KMS-11 (cell line): ENCODE measurements at regions not wholly inside any gene's neighbourhood (a gene's known extent, or its start where the extent isn't known, plus 50 kb on each side); places are given as distances from the start of the nearest gene placed in this dataset.
"Not testable (repeated sequence)": the region's sequence is repeated elsewhere in the genome, so short reads cannot be mapped to it uniquely, and the experiment has no call there.

Source experiments
- H2AFZ ChIP-seq: fragments of 200-600 bp; sonication (generic); 2 replicates; pipeline ENCODE4 v1.6.1; 2016; ENCODE audit warnings: antibody characterized with exemption, mixed run types, low read depth
- H3K27ac ChIP-seq: fragments of 200-600 bp; sonication (generic); 2 replicates; pipeline ENCODE4 v1.6.1; 2016; ENCODE audit warnings: mild to moderate bottlenecking, mixed run types
- H3K27me3 ChIP-seq: fragments of 200-600 bp; sonication (generic); 2 replicates; pipeline ENCODE4 v1.6.1; 2017; ENCODE audit warnings: mild to moderate bottlenecking, low read depth, mixed run types, moderate library complexity; ENCODE audit not compliant: insufficient read depth
- H3K36me3 ChIP-seq: fragments of 200-600 bp; sonication (generic); 2 replicates; pipeline ENCODE4 v1.6.1; 2017; ENCODE audit warnings: mild to moderate bottlenecking, mixed run types; ENCODE audit not compliant: insufficient read depth
- H3K4me1 ChIP-seq: fragments of 200-600 bp; sonication (generic); 2 replicates; pipeline ENCODE4 v1.6.1; 2016; ENCODE audit warnings: mild to moderate bottlenecking, low read depth, mixed run types; ENCODE audit not compliant: poor library complexity, severe bottlenecking
- H3K4me2 ChIP-seq: fragments of 200-600 bp; sonication (generic); 2 replicates; pipeline ENCODE4 v1.7.0; 2016; ENCODE audit warnings: mild to moderate bottlenecking, mixed run types
- H3K4me3 ChIP-seq: fragments of 200-600 bp; sonication (generic); IDR thresholded peaks from 2 replicates; pipeline ENCODE4 v1.6.1; 2017; ENCODE audit warnings: low read depth, low read length, mixed read lengths; ENCODE audit not compliant: insufficient read depth
- H3K79me2 ChIP-seq: fragments of 200-600 bp; sonication (generic); 2 replicates; pipeline ENCODE4 v1.6.1; 2016; ENCODE audit warnings: low read depth, mixed run types; ENCODE audit not compliant: insufficient read depth
- H3K9ac ChIP-seq: fragments of 200-600 bp; sonication (generic); 2 replicates; pipeline ENCODE4 v1.6.1; 2016; ENCODE audit warnings: mild to moderate bottlenecking, mixed run types
- H4K20me1 ChIP-seq: fragments of 200-600 bp; sonication (generic); 2 replicates; pipeline ENCODE4 v1.6.1; 2016; ENCODE audit warnings: mild to moderate bottlenecking, mixed run types; ENCODE audit not compliant: insufficient read depth
- CTCF ChIP-seq: fragments of 200-600 bp; sonication (generic); conservative IDR thresholded peaks from 2 replicates; pipeline ENCODE4 v1.6.1; 2017; ENCODE audit warnings: low read depth, mild to moderate bottlenecking, antibody characterized with exemption, low read length, moderate library complexity, mixed read lengths

GRCh38 chr7:97446361-97446760 lies 285.5 kb upstream of the TAC1 start:
- Histone ChIP-seq H3K27me3 (no peaks in the 10 kb centered on the region), H3K27ac (no peak overlapping the region), H2AFZ (no peak overlapping the region), H4K20me1 (no peaks in the 10 kb centered on the region), H3K4me1 (no peaks in the 10 kb centered on the region), H3K36me3 (no peaks in the 10 kb centered on the region), H3K9ac (no peak overlapping the region), H3K4me3 (no peak overlapping the region), H3K4me2 (no peak overlapping the region), H3K79me2 (no peaks in the 10 kb centered on the region)
- no peak for TF ChIP-seq CTCF

GRCh38 chr7:97449448-97449847 lies 282.4 kb upstream of the TAC1 start:
- not testable (repeated sequence) for H3K4me3 ChIP-seq, H2AFZ ChIP-seq, H3K36me3 ChIP-seq, H3K4me1 ChIP-seq, H3K79me2 ChIP-seq, H3K27ac ChIP-seq, H3K9ac ChIP-seq, H4K20me1 ChIP-seq, H3K27me3 ChIP-seq, H3K4me2 ChIP-seq

GRCh38 chr7:97450516-97450915 lies 281.4 kb upstream of the TAC1 start:
- Histone ChIP-seq H3K4me1 (no peaks in the 10 kb centered on the region), H3K79me2 (no peaks in the 10 kb centered on the region), H3K4me2 (no peak overlapping the region), H3K36me3 (no peaks in the 10 kb centered on the region), H4K20me1 (no peaks in the 10 kb centered on the region), H3K27ac (no peak overlapping the region), H2AFZ (no peak overlapping the region), H3K4me3 (no peak overlapping the region), H3K27me3 (no peaks in the 10 kb centered on the region), H3K9ac (no peak overlapping the region)
- TF ChIP-seq CTCF, result no peak

- Histone ChIP-seq H3K27me3 (no peaks in the 10 kb centered on the region), H3K4me2 (no peak overlapping the region), H3K9ac (no peak overlapping the region), H3K36me3 (no peaks in the 10 kb centered on the region), H3K4me3 (no peak overlapping the region), H2AFZ (no peak overlapping the region), H3K27ac (no peak overlapping the region), H3K4me1 (no peaks in the 10 kb centered on the region), H3K79me2 (no peaks in the 10 kb centered on the region), H4K20me1 (no peaks in the 10 kb centered on the region)
- no peak for TF ChIP-seq CTCF
Observed at GRCh38 chr7:97454636-97455035, 277.2 kb upstream of the TAC1 start.

- no peaks in the 10 kb centered on the region for H3K79me2 ChIP-seq
- H3K9ac ChIP-seq, result no peak overlapping the region
- H3K4me1 ChIP-seq, result no peaks in the 10 kb centered on the region
- H4K20me1 ChIP-seq, result no peaks in the 10 kb centered on the region
- H3K4me3 ChIP-seq, result no peak overlapping the region
- no peak for TF ChIP-seq CTCF
- no peak overlapping the region for H2AFZ ChIP-seq
- H3K36me3 ChIP-seq, result no peaks in the 10 kb centered on the region
- H3K27me3 ChIP-seq, result no peaks in the 10 kb centered on the region
- H3K27ac ChIP-seq, result no peak overlapping the region
- no peak overlapping the region for H3K4me2 ChIP-seq
Observed at GRCh38 chr7:97457054-97457453, 274.8 kb upstream of the TAC1 start.
